GM19397 (cell line): ENCODE measurements at regions not wholly inside any gene's neighbourhood (a gene's known extent, or its start where the extent isn't known, plus 50 kb on each side); places are given as distances from the start of the nearest gene placed in this dataset.

ENCODE experiments used
- ATAC-seq: cut with Tn5 transposase; IDR thresholded peaks from one replicate; pipeline ENCODE4 v1.9.1; 2021; ENCODE audit warnings: mild to moderate bottlenecking, moderate library complexity; ENCODE audit not compliant: unreplicated experiment

- no peak for ATAC-seq
Measured at GRCh38 chr4:13260513-13260912, 223.6 kb downstream of the RAB28 start.

GRCh38 chr4:13250263-13250662 lies 233.9 kb downstream of the RAB28 start:
- no peak for ATAC-seq

- ATAC-seq: no peak
Measured at GRCh38 chr4:13248621-13249298, 235.4 kb downstream of the RAB28 start.

GRCh38 chr4:13246107-13246506 lies 238.0 kb downstream of the RAB28 start:
- no peak for ATAC-seq

GRCh38 chr4:13244444-13244843 lies 239.7 kb downstream of the RAB28 start:
- no peak for ATAC-seq

GRCh38 chr4:13243152-13243551 lies 241.0 kb downstream of the RAB28 start:
- ATAC-seq: no peak

- ATAC-seq: no peak
Measured at GRCh38 chr4:13240066-13240465, 244.1 kb downstream of the RAB28 start.

GRCh38 chr4:13238936-13239335 lies 245.2 kb downstream of the RAB28 start:
- ATAC-seq: no peak

- ATAC-seq: no peak
Measured at GRCh38 chr4:13236485-13236884, 247.7 kb downstream of the RAB28 start.

GRCh38 chr4:13233755-13234154 lies 250.4 kb downstream of the RAB28 start:
- ATAC-seq: no peak

- ATAC-seq: no peak
Measured at GRCh38 chr4:13219971-13220370, 264.2 kb downstream of the RAB28 start.

- ATAC-seq: no peak
Measured at GRCh38 chr4:13218326-13218958, 265.7 kb downstream of the RAB28 start.

- no peak for ATAC-seq
Measured at GRCh38 chr4:13215560-13215959, 268.6 kb downstream of the RAB28 start.

- no peak for ATAC-seq
Measured at GRCh38 chr4:13212936-13213335, 271.2 kb downstream of the RAB28 start.

- ATAC-seq: no peak
Measured at GRCh38 chr4:13209600-13209999, 274.5 kb downstream of the RAB28 start.

- no peak for ATAC-seq
Measured at GRCh38 chr4:13208558-13209193, 275.5 kb downstream of the RAB28 start.

GRCh38 chr4:13207226-13207625 lies 276.9 kb downstream of the RAB28 start:
- ATAC-seq: no peak

- ATAC-seq: no peak
Measured at GRCh38 chr4:13203101-13203500, 281.0 kb downstream of the RAB28 start.

- ATAC-seq: no peak
Measured at GRCh38 chr4:13202701-13203100, 281.4 kb downstream of the RAB28 start.

GRCh38 chr4:13201241-13201640 lies 282.9 kb downstream of the RAB28 start:
- no peak for ATAC-seq

GRCh38 chr4:13196721-13197120 lies 287.4 kb downstream of the RAB28 start:
- ATAC-seq: no peak

GRCh38 chr4:13193662-13194061 lies 290.5 kb downstream of the RAB28 start:
- no peak for ATAC-seq
